Myocyte (in vitro differentiated cells): ENCODE measurements at regions not wholly inside any gene's neighbourhood (a gene's known extent, or its start where the extent isn't known, plus 50 kb on each side); places are given as distances from the start of the nearest gene placed in this dataset.
"Not testable (repeated sequence)": the region's sequence is repeated elsewhere in the genome, so short reads cannot be mapped to it uniquely, and the experiment has no call there.

Experiments used
- DNase-seq: peaks from one replicate; pipeline ENCODE4 v3.0.0-alpha.2; 2012; ENCODE audit warnings: low read depth

DNA sequence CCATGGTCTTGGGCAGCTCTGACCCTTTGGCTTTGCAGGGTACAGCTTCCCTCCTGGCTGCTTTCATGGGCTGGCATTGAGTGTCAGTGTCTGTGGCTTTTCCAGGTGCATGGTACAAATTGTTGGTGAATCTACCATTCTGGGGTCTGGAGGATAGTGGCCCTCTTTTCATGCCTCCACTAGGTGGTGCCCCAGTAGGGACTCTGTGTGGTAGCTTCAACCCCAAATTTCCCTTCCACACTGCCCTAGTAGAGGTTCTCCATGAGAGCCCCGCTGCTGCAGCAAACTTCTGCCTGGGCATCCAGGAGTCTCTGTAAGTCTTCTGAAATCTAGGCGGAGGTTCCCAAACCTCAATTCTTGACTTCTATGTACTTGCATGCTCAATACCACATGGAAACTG lies 494.5 kb upstream of the LRRC7 start:
- no peak for DNase-seq

DNA sequence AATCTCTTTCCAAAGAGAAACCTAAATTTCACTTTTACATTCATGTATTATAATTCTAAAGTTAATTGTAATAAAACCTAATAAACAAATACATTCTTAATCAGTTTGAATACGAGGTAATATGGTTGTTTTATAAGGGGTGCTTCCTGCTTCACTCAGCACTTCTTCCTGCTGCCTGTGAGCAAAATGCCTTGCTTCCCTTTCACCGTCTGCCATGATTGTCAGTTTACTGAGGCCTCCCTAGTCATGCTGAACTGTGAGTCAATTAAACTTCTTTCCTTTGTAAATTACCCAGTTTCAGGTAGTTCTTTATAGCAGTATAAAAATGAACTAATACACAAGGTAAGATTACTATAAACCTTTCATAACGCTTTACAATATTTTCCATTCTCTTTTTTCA lies 491.1 kb upstream of the LRRC7 start:
- DNase-seq = no peak

DNA sequence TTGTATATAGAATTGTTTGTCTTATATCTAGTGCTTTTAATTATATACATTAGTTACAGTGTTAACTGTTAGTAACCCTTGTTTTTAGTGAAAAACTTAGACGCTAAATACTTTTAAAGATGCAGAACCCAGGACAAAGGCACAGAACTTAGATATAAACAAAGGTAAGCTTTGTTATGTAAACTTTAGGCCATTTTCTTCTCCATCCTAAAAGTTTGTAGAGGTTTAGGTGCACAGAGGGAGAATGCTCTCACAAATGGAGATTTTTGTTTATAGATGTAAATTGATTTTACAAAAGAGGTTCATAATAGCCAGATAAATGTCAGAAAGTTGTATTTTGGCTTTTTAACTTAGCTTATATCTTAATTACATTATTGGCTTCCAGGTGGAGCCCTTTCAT lies 490.5 kb upstream of the LRRC7 start:
- no peak for DNase-seq

DNA sequence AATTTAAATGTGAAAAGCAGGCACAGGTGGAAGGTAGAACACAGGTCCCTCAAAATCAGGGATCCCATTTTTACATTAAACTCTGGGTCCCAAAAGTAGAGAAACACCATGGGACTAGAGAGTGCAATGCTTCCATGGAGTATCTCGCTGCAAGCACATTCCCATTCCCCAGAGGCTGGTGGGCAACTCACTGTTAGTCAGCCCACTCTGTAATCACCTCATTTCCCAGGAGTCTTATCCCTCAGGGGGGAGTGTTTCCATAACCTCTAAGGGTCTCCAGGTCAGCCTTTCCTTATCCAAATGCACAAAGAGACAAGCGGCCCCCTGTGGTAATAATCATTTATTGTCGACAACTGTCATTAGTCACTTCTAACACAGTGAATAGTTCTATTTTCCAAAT lies 490.1 kb upstream of the LRRC7 start:
- DNase-seq = no peak

DNA sequence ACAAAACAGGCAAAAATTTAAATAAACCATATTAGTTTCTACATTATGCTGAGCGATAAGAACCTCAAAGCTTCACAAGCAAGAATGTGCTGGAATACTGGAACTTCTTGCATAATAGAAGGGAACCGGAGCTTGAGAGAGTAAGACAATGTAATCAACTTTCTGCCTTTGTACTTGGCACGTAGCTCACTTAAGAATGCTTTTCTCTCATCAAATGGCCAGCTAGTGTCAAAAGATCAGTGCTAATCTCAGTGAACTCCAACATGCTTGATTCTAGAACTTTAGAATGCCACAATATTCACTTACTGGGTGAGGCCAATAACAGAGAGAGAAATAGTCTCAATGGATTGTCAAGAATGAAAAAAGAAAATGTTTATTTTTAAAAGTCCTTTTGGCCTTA lies 486.1 kb upstream of the LRRC7 start:
- DNase-seq = no peak

DNA sequence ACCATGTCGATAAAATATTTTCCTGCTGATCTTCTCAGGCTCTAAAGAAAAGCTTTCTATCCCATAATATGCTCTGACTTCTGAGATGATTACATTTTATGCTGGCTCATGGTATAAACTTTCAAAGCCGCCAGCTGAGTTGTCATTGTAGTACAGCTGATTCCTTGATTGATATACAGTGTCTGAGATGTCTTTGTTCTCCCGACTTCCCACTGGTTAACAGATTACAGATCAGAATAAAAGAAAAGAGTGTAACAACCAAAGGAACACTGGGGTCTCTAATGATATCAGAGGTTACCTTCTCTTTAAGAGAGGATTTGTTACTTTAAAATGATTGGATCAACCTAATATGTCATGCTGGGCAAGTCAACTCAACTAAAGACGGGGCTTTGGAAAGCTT lies 485.4 kb upstream of the LRRC7 start:
- no peak for DNase-seq

DNA sequence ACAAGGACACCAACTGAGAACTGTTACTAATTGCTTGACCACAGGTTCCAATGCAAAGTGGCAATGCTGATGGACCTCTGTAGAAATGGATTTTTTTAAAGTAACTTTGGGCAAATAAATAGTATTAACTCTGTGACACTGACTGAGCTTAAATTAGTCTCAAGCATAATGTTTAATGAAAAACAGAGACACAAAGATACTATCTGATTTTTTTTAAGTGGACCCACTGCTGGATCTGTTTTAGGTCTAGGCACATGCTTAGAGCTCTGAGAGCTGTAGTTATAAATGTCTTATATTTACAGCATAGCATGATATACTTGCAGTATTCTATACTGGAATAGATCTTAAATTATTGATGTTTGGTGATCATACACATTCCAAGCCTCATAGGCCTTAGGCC lies 481.6 kb upstream of the LRRC7 start:
- DNase-seq = no peak

DNA sequence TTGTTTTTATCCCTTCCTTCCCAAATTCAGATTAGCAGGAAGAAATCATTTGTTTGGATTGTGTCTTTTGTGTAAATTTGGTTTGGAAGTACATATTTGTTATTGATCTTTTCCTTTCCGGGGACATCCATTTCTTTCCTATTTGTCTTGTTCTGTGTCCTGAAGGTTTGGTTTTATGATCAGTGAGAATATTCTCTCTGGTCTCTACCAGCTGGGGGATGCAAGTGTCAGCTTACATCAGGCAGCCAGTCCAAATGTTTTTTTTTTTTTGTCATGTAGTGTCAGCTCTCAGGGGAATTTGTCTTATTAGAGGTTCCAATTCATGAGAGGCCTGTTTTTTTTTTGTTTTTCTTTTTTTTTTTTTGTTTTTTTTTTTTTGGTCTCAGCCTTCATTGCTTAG lies 479.2 kb upstream of the LRRC7 start:
- no peak for DNase-seq

DNA sequence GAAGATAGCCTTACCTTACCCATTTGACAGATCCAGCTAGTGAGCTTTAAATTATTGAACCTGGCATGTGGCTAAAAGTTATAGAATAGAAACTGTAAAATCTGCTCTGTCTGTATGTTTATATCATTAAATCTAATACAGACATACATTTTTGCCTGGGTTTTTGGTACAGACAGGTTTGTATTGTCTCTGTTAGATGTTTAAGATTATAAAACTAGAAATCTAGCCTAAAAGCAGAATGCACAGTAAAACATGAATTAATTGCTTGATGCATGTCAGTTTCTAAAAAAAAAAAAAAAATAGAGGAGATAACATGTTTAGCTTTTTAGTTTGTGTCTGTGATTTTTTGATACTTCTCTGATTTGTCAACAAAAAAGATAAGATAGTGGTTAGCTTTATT lies 477.6 kb upstream of the LRRC7 start:
- no peak for DNase-seq

DNA sequence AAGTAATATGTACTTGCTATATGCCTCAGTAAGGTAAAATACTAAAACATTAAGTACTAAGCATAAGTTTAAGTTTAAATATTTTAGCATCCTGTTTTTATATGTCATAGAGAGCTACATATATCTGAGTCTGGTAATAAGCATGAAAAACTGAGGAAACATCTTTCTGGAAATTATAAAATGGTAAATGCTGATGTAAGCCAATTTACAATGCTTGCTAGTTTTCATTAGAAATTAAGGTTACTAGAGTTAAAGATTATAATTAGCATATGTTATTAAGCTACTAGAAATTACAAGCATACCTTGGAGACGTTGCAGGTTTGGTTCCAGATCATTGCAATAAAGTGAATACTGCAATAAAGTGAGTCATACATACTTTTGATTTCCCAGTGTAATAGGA lies 477.0 kb upstream of the LRRC7 start:
- no peak for DNase-seq

DNA sequence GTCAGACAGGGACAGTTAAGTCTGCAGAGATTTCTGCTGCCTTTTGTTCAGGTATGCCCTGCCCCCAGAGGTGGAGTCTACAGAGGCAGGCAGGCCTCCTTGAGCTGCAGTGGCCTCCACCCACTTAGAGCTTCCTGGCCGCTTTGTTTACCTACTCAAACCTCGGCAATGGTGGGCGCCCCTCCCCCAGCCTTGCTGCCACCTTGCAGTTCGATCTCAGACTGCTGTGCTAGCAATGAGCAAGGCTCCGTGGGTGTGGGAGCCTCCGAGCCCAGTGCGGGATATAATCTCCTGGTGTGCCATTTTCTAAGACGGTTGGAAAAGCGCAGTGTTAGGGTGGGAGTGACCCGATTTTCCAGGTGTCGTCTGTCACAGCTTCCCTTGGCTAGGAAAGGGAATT lies 465.7 kb upstream of the LRRC7 start:
- not testable (repeated sequence) for DNase-seq

DNA sequence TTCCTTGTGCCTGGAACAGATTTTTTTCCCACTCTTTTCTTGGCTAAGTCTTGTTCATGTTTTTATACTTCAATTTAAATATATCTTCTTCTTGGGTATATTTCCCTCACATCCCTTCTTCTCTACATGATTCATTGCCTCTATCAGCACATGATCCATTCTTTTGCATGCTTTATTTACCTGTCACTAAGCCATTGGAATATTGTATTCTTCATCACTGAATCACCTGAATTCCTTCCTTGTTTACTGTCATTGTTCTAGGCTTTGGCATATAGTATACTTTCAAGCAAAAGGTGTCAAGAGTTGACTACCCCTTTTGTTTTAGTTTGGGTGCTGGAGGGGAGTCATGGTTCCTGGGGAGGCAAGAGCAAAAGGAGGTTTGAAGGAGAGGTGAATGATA lies 464.5 kb upstream of the LRRC7 start:
- DNase-seq = no peak

DNA sequence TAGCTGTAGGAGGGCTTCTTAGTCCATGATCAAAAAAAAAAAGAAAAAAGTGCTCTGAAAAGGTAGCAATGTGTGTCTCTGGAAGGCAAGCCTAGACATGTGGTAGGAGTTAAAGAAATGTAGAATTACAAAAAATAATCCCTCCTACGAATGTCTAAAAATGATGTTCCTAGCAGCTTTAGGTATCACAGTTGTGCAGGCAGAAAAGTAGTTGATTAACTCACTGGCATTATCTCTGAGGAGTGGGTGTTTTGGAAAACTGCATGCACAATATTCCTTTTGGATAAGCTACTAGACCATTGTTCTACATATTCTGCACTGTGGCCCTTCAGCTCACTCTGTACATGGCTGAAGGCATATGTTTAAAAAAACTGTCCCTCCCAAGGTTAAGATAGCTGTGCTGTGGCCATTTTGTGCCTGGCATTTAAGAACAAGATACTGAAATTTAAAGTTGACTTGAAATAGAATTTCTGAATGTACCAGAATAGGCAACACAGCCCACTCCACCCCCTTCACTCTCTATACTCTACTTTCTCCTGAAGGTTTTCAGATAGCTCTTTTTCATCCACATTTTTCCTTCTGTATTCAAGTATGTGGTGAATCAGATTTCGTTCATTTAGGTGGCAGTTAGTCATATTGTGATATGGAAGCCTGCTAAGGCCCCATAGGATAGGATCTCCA lies 463.9 kb upstream of the LRRC7 start:
- no peak for DNase-seq

DNA sequence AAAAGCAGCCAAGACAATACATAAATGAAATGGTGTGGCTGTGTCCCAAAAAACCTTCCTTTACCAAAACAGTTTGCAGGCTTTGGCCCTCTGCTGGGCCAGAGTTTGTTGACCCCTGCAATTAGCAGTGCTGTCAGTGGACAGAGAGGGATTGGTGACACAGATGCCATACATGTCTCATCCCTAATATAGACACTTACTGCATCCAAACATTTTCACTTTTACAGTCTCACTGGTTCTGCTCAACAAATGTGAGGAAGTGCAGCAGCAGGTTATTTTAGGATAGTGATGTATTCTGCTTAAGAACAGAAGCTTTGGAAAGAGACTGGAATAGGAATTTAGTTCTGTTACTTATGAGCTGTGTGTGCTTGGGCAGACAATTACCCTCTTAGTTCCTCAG lies 462.8 kb upstream of the LRRC7 start:
- no peak for DNase-seq

DNA sequence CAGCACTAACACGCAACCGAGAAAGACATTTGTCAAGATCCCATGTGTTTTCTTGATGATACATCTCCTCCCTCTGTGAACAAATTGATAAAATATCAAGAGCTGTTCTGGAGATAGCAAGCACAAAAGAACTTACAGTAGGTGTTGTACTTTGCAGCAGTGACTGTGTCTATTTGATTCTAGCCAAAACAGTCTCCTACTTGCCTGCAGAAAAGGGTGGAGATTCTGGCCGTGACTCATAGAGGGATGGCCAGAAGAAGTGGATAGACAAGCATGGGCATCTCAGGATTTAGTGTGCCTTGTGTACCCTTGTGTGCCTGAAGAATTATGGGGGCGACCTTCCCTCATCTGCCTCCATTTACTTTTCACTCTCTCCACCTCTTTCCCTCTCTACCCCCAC lies 458.4 kb upstream of the LRRC7 start:
- DNase-seq = no peak

DNA sequence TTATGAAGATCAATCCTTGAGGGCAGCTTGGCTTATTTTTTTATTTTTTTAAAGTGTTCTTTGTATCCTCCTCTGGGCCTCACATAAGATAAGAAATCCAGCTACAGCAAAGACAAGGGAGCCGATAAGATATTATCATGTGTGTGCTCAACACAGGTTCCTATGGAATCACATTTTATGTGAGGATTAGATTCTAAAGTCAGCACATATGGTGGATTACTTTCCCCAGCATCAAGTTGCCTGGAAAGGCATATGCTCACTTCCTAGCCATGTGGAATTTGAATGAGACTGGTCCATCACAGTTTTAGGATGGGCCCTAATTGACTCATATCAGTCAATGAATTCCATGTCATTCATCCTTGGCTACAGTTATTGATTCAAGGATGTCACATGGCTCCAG lies 456.9 kb upstream of the LRRC7 start:
- no peak for DNase-seq

DNA sequence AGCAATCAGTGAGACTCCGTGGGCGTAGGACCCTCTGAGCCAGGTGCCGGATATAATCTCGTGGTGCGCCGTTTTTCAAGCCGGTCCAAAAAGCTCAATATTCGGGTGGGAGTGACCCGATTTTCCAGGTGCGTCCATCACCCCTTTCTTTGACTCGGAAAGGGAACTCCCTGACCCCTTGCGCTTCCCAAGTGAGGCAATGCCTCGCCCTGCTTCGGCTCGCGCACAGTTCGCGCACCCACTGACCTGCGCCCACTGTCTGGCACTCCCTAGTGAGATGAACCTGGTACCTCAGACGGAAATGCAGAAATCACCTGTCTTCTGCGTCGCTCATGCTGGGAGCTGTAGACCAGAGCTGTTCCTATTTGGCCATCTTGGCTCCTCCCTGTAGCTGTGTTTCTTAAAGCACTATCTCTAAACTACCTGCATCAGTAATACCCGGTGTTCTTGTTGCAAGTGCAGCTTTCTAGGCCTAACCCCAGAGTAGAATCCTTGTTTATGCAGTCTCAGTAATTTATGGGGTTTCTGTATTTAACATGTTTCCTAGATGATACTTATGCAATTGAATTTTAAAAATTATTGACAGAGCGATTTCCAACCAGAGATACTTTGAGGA lies 447.5 kb upstream of the LRRC7 start:
- not testable (repeated sequence) for DNase-seq

DNA sequence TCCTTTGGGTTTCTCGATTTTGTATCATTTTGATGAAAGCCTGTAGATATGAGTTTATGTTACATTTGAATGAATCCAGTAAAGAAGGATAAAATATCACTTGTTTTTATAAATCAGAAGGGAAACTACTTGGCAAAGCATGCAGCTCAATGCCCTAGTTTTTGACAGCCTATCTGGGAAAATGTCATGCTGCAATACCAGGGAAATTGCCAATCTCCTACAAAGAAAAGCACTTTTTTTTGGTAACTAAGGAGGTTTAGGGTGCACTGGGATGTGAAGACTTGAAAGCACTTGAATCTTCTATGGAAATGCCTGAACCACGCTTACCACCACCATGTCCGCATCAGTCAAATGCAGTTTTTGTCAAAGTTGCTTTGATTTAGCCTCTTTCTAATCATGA lies 446.9 kb upstream of the LRRC7 start:
- DNase-seq = no peak

DNA sequence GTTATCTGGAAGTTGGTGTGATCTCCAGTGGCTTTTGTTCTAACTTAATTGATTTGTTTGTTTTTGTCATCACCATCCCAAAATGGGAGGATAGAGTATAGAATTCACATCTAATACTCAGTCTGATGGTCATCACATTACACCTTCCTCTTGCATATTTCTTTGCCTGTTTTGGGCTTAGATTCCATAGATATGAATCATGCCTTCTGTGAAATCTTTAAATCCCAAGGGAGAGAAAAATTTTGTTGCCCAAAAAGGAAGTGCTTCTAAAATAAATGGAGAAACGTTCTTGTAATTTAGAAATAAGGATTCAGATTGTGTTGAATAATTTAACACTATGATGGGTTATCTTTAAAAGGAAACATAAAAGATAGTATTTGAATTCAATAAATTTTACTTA lies 446.0 kb upstream of the LRRC7 start:
- DNase-seq = no peak

DNA sequence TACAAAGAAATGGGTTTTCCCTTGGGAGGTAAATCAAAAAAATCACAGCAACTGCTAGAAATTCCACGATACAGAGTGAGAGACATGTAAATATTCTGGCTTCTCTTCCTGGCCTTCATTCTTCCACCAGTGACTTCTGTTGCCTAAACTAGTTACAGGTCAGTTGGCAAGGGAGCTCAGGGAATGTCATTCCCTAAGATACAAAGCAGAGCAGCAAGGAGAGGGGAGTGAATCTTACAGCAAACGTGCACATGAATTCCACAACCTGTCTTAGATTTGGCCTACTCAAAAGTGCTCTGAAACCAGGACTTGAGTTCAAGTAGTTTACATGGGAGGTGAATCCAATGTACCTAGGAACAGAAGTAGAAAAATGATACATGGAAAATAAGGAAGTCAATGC lies 445.3 kb upstream of the LRRC7 start:
- no peak for DNase-seq

DNA sequence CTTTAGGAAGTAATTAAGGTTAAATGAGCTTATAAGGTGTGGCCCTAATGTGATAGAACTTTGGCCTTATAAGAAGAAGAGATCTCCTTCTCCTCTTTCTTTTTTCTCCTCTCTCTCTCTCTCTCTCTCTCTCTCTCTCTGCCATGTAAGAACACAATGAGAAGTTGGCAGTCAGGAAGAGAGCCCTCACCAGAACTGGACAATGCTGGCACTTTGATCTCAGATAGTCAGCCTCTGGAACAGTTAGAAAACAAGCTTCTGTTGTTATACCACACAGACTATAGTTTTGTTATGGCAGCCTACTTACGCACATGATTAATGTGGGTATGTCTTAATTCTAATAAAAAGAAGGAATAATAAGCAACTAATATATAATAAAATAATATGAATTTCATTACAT lies 444.2 kb upstream of the LRRC7 start:
- no peak for DNase-seq

DNA sequence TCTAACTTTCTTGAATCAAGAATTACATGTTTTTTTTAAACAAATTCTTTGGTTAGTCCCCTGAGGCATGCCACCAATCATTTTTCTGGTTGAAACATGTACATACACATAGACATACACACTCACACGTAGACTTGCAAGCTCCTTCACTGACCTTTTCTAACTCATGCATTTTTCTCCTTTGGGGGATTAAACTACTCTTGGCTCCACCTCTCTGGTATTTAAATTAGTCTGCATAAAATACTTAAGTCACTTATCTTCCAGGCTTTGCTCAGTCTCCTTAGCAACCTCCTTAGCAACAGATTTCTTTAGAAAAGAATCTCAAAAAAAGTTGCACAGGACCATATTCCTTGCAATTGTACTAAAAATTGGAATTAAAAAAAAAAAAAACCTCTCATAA lies 440.9 kb upstream of the LRRC7 start:
- DNase-seq = no peak

DNA sequence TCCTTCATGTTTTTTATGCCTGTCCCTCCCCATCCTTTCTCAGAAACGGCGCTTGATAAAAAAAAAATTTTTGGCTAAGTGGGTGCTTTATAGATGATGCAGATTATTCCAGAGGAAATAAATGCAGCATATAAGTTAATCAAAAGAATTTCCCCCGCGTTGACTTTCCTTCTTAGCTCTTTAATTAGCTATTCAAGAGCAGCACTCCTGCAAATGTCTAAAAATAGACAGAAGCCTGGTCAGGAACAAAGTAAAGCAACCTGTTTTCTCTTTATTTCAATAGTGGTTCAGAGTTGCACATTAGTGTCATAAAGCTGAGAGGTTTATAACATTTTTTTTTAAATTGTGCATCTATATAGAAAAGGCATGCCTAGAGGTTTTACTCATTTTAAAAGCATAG lies 439.5 kb upstream of the LRRC7 start:
- DNase-seq = no peak

DNA sequence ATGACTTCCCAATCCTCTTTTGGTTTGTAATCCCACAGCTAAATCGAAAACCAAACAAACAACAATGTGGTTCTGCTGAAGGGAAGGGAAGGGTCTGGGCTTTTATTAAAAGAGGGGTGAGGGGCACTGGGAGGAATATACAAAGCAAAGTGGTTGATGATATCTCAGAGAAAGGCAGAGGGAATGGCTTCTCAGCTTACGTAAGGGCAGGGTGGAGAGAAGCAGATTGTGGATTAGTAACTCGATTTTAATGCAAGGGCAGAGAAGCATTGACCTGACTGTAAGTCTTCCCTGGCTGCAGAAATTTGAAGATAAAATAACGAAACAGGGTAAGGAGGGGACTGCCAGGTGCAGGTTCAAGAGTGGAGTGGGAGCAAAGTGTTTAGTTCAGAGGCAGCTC lies 438.2 kb upstream of the LRRC7 start:
- no peak for DNase-seq
